ENCODE measurements at regions not wholly inside any gene's neighbourhood (a gene's known extent, or its start where the extent isn't known, plus 50 kb on each side); places are given as distances from the start of the nearest gene placed in this dataset.

GRCh38 chr2:193528458-193528857 lies 1333.7 kb upstream of the TMEFF2 start:
- no peak for TF ChIP-seq CTCF (conservative IDR thresholded peaks at IDR 0.05)
- TF ChIP-seq EZH2 (IDR thresholded peaks at IDR 0.05; ENCODE audit: low read depth), result no peak

Data from PC-9 (cell line).